T-cell (primary cell): ENCODE measurements at regions not wholly inside any gene's neighbourhood (a gene's known extent, or its start where the extent isn't known, plus 50 kb on each side); places are given as distances from the start of the nearest gene placed in this dataset.

Experiments used
- ATAC-seq, 4 experiments: fragments of 200-7000 bp in 3 of 4; fragments of 150-1000 bp in 1 of 4; cut with Tn5 transposase; replicated peaks in 1 of 4; 1 replicate in 3 of 4; 2 replicates in 1 of 4; pipeline ENCODE4 v1.10.0; 2021; ENCODE audit warnings: moderate library complexity in 3 of 4, mild to moderate bottlenecking in 2 of 4, moderate number of reproducible peaks in 1 of 4
- CTCF ChIA-PET, 2 donors: fragments of 300-600 bp; sonication (Branson Sonifier 250); formaldehyde crosslinking; loops; one replicate each; lab custom pipeline; 2022; ENCODE audit warnings: antibody characterized with exemption in 2 of 2; lab: Charles Lee
- POLR2A ChIA-PET, 2 donors: fragments of 300-600 bp; sonication (Branson Sonifier 250); formaldehyde crosslinking; loops; one replicate each; lab custom pipeline; 2022; ENCODE audit warnings: antibody characterized with exemption in 2 of 2; lab: Charles Lee
- DNase-seq, 35 experiments: peaks; one replicate each; pipeline versions ENCODE4 v3.0.0 to v3.0.0-alpha.2; 2013 to 2023
- H3K27ac ChIP-seq: one replicate; pipeline ENCODE4 v1.5.1; 2013; ENCODE audit warnings: low read length
- H3K27me3 ChIP-seq, 2 experiments: replicated peaks in 1 of 2; 1 replicate in 1 of 2; 2 replicates in 1 of 2; pipeline versions ENCODE4 v1.6.1 to v1.7.0; 2013; ENCODE audit warnings: low read length in 1 of 2, mixed read lengths in 1 of 2; ENCODE audit not compliant: control insufficient read depth in 2 of 2, insufficient read depth in 2 of 2; ENCODE audit errors: extremely low read depth in 1 of 2
- H3K36me3 ChIP-seq, 2 donors: 1 replicate in 1 of 2; 2 replicates in 1 of 2; pipeline versions ENCODE4 v1.6.1 to v1.7.0; 2013; ENCODE audit warnings: low read length in 1 of 2; ENCODE audit not compliant: control insufficient read depth in 2 of 2, insufficient read depth in 1 of 2; ENCODE audit errors: extremely low read depth in 1 of 2
- H3K4me1 ChIP-seq, 2 experiments: 1 replicate in 1 of 2; 2 replicates in 1 of 2; pipeline versions ENCODE4 v1.6.1 to v1.7.0; 2013; ENCODE audit warnings: low read length in 2 of 2, mixed read lengths in 1 of 2; ENCODE audit not compliant: insufficient read depth in 2 of 2, control insufficient read depth in 1 of 2; ENCODE audit errors: extremely low read depth in 1 of 2
- H3K4me3 ChIP-seq, 2 donors: 1 replicate in 1 of 2; 2 replicates in 1 of 2; pipeline versions ENCODE4 v1.5.1 to v1.7.0; 2013; ENCODE audit warnings: mild to moderate bottlenecking in 2 of 2, low read length in 1 of 2, moderate library complexity in 1 of 2; ENCODE audit not compliant: control insufficient read depth in 1 of 2; ENCODE audit errors: extremely low read depth in 1 of 2
- H3K9me3 ChIP-seq: 2 replicates; pipeline ENCODE4 v1.7.0; 2013
- H3K27ac Mint-ChIP-seq, 2 donors: one replicate each; pipeline ENCODE4 v1.8.0; 2020 to 2021; ENCODE audit warnings: mild to moderate bottlenecking in 2 of 2, mixed read lengths in 2 of 2
- H3K27me3 Mint-ChIP-seq, 2 donors: one replicate each; pipeline ENCODE4 v1.8.0; 2021 to 2022; ENCODE audit warnings: mixed read lengths in 2 of 2
- H3K36me3 Mint-ChIP-seq: one replicate; pipeline ENCODE4 v1.8.0; 2021; ENCODE audit warnings: mixed read lengths
- H3K4me1 Mint-ChIP-seq, 3 donors: one replicate each; pipeline ENCODE4 v1.8.0; 2020 to 2022; ENCODE audit warnings: mixed read lengths in 3 of 3, mild to moderate bottlenecking in 1 of 3
- H3K4me3 Mint-ChIP-seq, 3 donors: one replicate each; pipeline ENCODE4 v1.8.0; 2020 to 2022; ENCODE audit warnings: mild to moderate bottlenecking in 3 of 3, mixed read lengths in 3 of 3, moderate library complexity in 3 of 3
- H3K9me3 Mint-ChIP-seq, 3 donors: one replicate each; pipeline ENCODE4 v1.8.0; 2020 to 2022; ENCODE audit warnings: mixed read lengths in 3 of 3
- WGBS: methylation state at CpG from one replicate; pipeline ENCODE4 v1.1.5; 2013; ENCODE audit warnings: missing lambda C conversion rate; ENCODE audit not compliant: insufficient coverage; 5-methylcytosine and 5-hydroxymethylcytosine counted together

- peaks cover 0 to 14% (median 3%) of the 10 kb centered on the region in 3 donors for H3K4me1 Mint-ChIP-seq
- H3K4me1 ChIP-seq: peaks cover 2 to 4% of the 10 kb centered on the region in 2 experiments
- H3K9me3 Mint-ChIP-seq: peaks cover 0 to 9% (median 3%) of the 10 kb centered on the region in 3 donors
- H3K36me3 Mint-ChIP-seq: no peaks in the 10 kb centered on the region
- POLR2A ChIA-PET: no interaction called here
- H3K27ac Mint-ChIP-seq: no peak overlapping the region
- no peaks in the 10 kb centered on the region for H3K27me3 ChIP-seq
- H3K27ac ChIP-seq: no peak overlapping the region
- H3K36me3 ChIP-seq: no peaks in the 10 kb centered on the region
- H3K4me3 Mint-ChIP-seq: no peak overlapping the region
- DNase-seq (no peak), ATAC-seq (no peak)
- H3K4me3 ChIP-seq: no peak overlapping the region
- CTCF ChIA-PET: no interaction called here
- no peaks in the 10 kb centered on the region for H3K9me3 ChIP-seq
- 90% methylated on average over 1 of the region's 1 CpG for WGBS
- peaks cover 0 to 2% of the 10 kb centered on the region in 2 donors for H3K27me3 Mint-ChIP-seq
Observed at GRCh38 chr14:55761651-55762050, 181.6 kb downstream of the KTN1 start.

- ChIA-PET CTCF (no interaction called here), POLR2A (no interaction called here)
- H3K27ac Mint-ChIP-seq: peak overlapping the region; percentile 65 to 70
- no peaks in the 10 kb centered on the region for H3K36me3 Mint-ChIP-seq
- peaks cover 2 to 4% of the 10 kb centered on the region in 2 experiments for H3K4me1 ChIP-seq
- peaks cover 0 to 9% (median 3%) of the 10 kb centered on the region in 3 donors for H3K9me3 Mint-ChIP-seq
- no CpG with 5 or more reads among the region's 5 CpGs for WGBS
- H3K27me3 Mint-ChIP-seq: peaks cover 0 to 2% of the 10 kb centered on the region in 2 donors
- H3K4me3 ChIP-seq: no peak overlapping the region
- DNase-seq (peak in 3 of 35 experiments; percentile 4 to 5 (median 4)), ATAC-seq (peak in 1 of 4 experiments; percentile 90)
- H3K9me3 ChIP-seq: no peaks in the 10 kb centered on the region
- no peak overlapping the region for H3K27ac ChIP-seq
- H3K27me3 ChIP-seq: no peaks in the 10 kb centered on the region
- H3K36me3 ChIP-seq: no peaks in the 10 kb centered on the region
- H3K4me3 Mint-ChIP-seq: peak overlapping the region in 1 of 3 donors; percentile 8
- H3K4me1 Mint-ChIP-seq: peaks cover 0 to 14% (median 3%) of the 10 kb centered on the region in 3 donors
Observed at GRCh38 chr14:55762595-55763232, 182.7 kb downstream of the KTN1 start.

GRCh38 chr14:55764784-55765183 lies 184.8 kb downstream of the KTN1 start:
- Mint-ChIP-seq H3K36me3 (peaks cover 6% of the 10 kb centered on the region), H3K9me3 (peaks cover 3 to 15% (median 9%) of the 10 kb centered on the region in 3 donors), H3K4me3 (no peak overlapping the region), H3K27me3 (peaks cover 4 to 5% of the 10 kb centered on the region in 2 donors), H3K27ac (no peak overlapping the region), H3K4me1 (peaks cover 0 to 14% (median 3%) of the 10 kb centered on the region in 3 donors)
- ATAC-seq (no peak), DNase-seq (no peak)
- Histone ChIP-seq H3K27ac (no peak overlapping the region), H3K36me3 (no peaks in the 10 kb centered on the region), H3K27me3 (no peaks in the 10 kb centered on the region), H3K4me3 (no peak overlapping the region), H3K4me1 (peaks cover 2 to 4% of the 10 kb centered on the region in 2 experiments), H3K9me3 (no peaks in the 10 kb centered on the region)
- ChIA-PET POLR2A (no interaction called here), CTCF (interaction anchor here in 1 of 2 donors (0.6 kb wide), 1 partner anchor 169 kb away, joined by 7 read pairs; no protein-coding TSS in a partner anchor)
- WGBS: no CpG with 5 or more reads among the region's 1 CpG

GRCh38 chr14:55766071-55766470 lies 186.1 kb downstream of the KTN1 start:
- 94% methylated on average over 22 of the region's 22 CpGs for WGBS
- POLR2A ChIA-PET: no interaction called here
- peaks cover 4 to 8% of the 10 kb centered on the region in 2 donors for H3K27me3 Mint-ChIP-seq

GRCh38 chr14:55767286-55767685 lies 187.3 kb downstream of the KTN1 start:
- Histone ChIP-seq H3K4me1 (peaks cover 2 to 4% of the 10 kb centered on the region in 2 experiments), H3K27ac (no peak overlapping the region), H3K36me3 (no peaks in the 10 kb centered on the region), H3K9me3 (no peaks in the 10 kb centered on the region), H3K27me3 (no peaks in the 10 kb centered on the region), H3K4me3 (no peak overlapping the region)
- Mint-ChIP-seq H3K27me3 (peaks cover 4 to 8% of the 10 kb centered on the region in 2 donors), H3K27ac (no peak overlapping the region), H3K4me1 (peaks cover 0 to 7% (median 3%) of the 10 kb centered on the region in 3 donors), H3K9me3 (peaks cover 3 to 15% (median 9%) of the 10 kb centered on the region in 3 donors), H3K4me3 (no peak overlapping the region), H3K36me3 (peaks cover 6% of the 10 kb centered on the region)
- CTCF ChIA-PET: no interaction called here
- no peak for DNase-seq
- POLR2A ChIA-PET: no interaction called here
- 96% methylated on average over 2 of the region's 2 CpGs for WGBS
- ATAC-seq: no peak

More at GRCh38 chr14:55766071-55766470, 186.1 kb downstream of the KTN1 start:
- Mint-ChIP-seq H3K4me1 (peaks cover 0 to 14% (median 3%) of the 10 kb centered on the region in 3 donors), H3K4me3 (no peak overlapping the region), H3K27ac (no peak overlapping the region), H3K36me3 (peaks cover 6% of the 10 kb centered on the region), H3K9me3 (peaks cover 3 to 15% (median 9%) of the 10 kb centered on the region in 3 donors)
- no peak for DNase-seq
- H3K36me3 ChIP-seq: no peaks in the 10 kb centered on the region
- ATAC-seq: no peak
- CTCF ChIA-PET: no interaction called here
- no peaks in the 10 kb centered on the region for H3K27me3 ChIP-seq
- H3K9me3 ChIP-seq: no peaks in the 10 kb centered on the region
- no peak overlapping the region for H3K4me3 ChIP-seq
- peaks cover 2 to 4% of the 10 kb centered on the region in 2 experiments for H3K4me1 ChIP-seq
- no peak overlapping the region for H3K27ac ChIP-seq

- no CpG with 5 or more reads among the region's 3 CpGs for WGBS
- no peaks in the 10 kb centered on the region for H3K4me1 Mint-ChIP-seq
- Histone ChIP-seq H3K4me3 (no peak overlapping the region), H3K9me3 (no peaks in the 10 kb centered on the region), H3K27me3 (no peaks in the 10 kb centered on the region), H3K4me1 (no peaks in the 10 kb centered on the region), H3K27ac (no peak overlapping the region), H3K36me3 (no peaks in the 10 kb centered on the region)
- H3K9me3 Mint-ChIP-seq: peaks cover 3 to 9% (median 8%) of the 10 kb centered on the region in 3 donors
- DNase-seq (no peak), ATAC-seq (no peak)
- no peak overlapping the region for H3K4me3 Mint-ChIP-seq
- no peak overlapping the region for H3K27ac Mint-ChIP-seq
- CTCF ChIA-PET: no interaction called here
- peaks cover 6% of the 10 kb centered on the region for H3K36me3 Mint-ChIP-seq
- peaks cover 4 to 8% of the 10 kb centered on the region in 2 donors for H3K27me3 Mint-ChIP-seq
- POLR2A ChIA-PET: no interaction called here
Observed at GRCh38 chr14:55769877-55770276, 189.9 kb downstream of the KTN1 start.
